HepG2 (cell line): ENCODE measurements at regions not wholly inside any gene's neighbourhood (a gene's known extent, or its start where the extent isn't known, plus 50 kb on each side); places are given as distances from the start of the nearest gene placed in this dataset.

ENCODE experiments used
- JUN ChIP-seq: sonication (generic); formaldehyde crosslinking; IDR thresholded peaks from 2 replicates; pipeline ENCODE4 v1.4.0; 2020; ENCODE audit warnings: mild to moderate bottlenecking, missing genetic modification reagents
- RFX5 ChIP-seq: IDR thresholded peaks from 2 replicates; pipeline ENCODE4 v1.6.1; 2011; ENCODE audit warnings: low read depth, low read length, improper control_type of control experiment
- TF ChIP-seq, protein P1 (sequence below): sonication (generic); formaldehyde crosslinking; IDR thresholded peaks from 2 replicates; pipeline ENCODE4 v1.9.0; 2022; ENCODE audit warnings: missing genetic modification reagents, mild to moderate bottlenecking, borderline replicate concordance

DNA sequence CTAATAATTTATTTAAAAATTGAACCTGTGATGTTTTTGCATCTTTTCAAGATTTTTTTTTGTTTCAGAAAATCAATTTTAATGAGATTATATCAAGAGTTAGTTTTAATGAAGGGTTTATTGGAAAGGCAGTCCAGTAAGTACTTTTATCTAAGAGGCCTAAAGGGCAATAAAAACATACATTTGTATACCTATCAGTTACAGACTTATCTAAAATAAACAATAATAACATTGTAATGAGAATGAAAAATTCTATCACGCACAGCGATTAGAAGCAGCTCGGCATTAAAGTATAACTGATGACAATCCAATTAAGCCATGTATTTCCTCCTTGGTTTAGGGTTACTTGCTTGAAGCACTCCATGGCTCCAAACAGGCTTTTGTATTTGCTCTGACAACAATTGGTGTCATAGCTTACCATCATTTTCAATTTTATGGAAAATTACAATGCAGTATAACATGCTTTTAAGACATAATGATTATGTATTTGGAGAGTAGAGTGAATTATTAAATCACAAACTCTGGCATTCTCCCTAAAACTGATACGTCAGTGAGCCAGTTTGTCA, 629.4 kb downstream of the TSN start:
- TF ChIP-seq, protein P1, sequence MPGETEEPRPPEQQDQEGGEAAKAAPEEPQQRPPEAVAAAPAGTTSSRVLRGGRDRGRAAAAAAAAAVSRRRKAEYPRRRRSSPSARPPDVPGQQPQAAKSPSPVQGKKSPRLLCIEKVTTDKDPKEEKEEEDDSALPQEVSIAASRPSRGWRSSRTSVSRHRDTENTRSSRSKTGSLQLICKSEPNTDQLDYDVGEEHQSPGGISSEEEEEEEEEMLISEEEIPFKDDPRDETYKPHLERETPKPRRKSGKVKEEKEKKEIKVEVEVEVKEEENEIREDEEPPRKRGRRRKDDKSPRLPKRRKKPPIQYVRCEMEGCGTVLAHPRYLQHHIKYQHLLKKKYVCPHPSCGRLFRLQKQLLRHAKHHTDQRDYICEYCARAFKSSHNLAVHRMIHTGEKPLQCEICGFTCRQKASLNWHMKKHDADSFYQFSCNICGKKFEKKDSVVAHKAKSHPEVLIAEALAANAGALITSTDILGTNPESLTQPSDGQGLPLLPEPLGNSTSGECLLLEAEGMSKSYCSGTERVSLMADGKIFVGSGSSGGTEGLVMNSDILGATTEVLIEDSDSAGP (CRISPR knock-in tag) = no peak
- no peak for TF ChIP-seq RFX5
- TF ChIP-seq JUN (CRISPR knock-in tag) = no peak
